ENCODE measurements at regions not wholly inside any gene's neighbourhood (a gene's known extent, or its start where the extent isn't known, plus 50 kb on each side); places are given as distances from the start of the nearest gene placed in this dataset.

DNA sequence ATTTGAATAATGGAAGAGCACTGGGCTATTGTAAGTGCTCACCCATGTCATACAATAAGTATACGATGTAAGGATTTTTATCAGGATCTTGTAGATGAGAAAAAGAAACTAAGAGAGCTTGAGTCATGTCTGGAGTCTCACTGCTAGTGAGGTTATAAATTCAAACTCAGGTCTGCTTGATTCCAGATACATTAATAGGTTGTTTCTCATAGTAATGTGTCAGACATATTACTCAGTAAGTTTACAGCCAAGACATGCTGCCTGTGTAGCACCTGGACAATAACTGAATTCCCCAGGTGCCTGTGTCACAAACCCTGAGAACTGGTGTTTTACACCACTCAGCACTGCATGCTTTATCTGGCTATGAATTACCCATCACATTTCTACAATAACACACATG is 216.9 kb upstream of the LRP1B start:
- no peak overlapping the region for H2AFZ ChIP-seq (ENCODE audit: low read depth)

More for the DNA sequence above, 216.9 kb upstream of the LRP1B start:
- no peak for DNase-seq
- no peak overlapping the region for H3K4me3 ChIP-seq (ENCODE audit: low read depth in 2 of 2, low read length in 1 of 2)
- H3K9me3 ChIP-seq: no peaks in the 10 kb centered on the region
- ChIA-PET POLR2A (no interaction called here), CTCF (no interaction called here)
- no peaks in the 10 kb centered on the region for H3F3A ChIP-seq (replicated peaks; ENCODE audit: insufficient read depth)
- TF ChIP-seq ELF1 (IDR thresholded peaks at IDR 0.05) (no peak), EP300 (IDR thresholded peaks at IDR 0.05; ENCODE audit: borderline replicate concordance in 1 of 2, low read depth in 1 of 2, low read length in 1 of 2) (no peak), TAF1 (IDR thresholded peaks at IDR 0.05; ENCODE audit: borderline replicate concordance, low read depth, low read length) (no peak), MAX (IDR thresholded peaks at IDR 0.05; ENCODE audit: low read depth) (no peak), FOXJ3 (CRISPR knock-in tag; IDR thresholded peaks at IDR 0.05) (no peak), RAD21 (IDR thresholded peaks at IDR 0.05; ENCODE audit: low read length) (no peak), JUND (IDR thresholded peaks at IDR 0.05) (no peak), CTCF (IDR thresholded peaks at IDR 0.05) (no peak), TEAD4 (IDR thresholded peaks at IDR 0.05; ENCODE audit: borderline replicate concordance, insufficient read depth) (no peak), FOSL2 (IDR thresholded peaks at IDR 0.05; ENCODE audit: borderline replicate concordance, low read depth) (no peak), GABPA (IDR thresholded peaks at IDR 0.05; ENCODE audit: low read depth) (no peak), TCF12 (IDR thresholded peaks at IDR 0.05) (no peak), RCOR1 (IDR thresholded peaks at IDR 0.05; ENCODE audit: low read length) (no peak)
- TF ChIP-seq, protein P1, sequence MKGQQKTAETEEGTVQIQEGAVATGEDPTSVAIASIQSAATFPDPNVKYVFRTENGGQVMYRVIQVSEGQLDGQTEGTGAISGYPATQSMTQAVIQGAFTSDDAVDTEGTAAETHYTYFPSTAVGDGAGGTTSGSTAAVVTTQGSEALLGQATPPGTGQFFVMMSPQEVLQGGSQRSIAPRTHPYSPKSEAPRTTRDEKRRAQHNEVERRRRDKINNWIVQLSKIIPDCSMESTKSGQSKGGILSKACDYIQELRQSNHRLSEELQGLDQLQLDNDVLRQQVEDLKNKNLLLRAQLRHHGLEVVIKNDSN (IDR thresholded peaks at IDR 0.05; ENCODE audit: borderline replicate concordance, low read depth): no peak
- TF ChIP-seq, protein P2, sequence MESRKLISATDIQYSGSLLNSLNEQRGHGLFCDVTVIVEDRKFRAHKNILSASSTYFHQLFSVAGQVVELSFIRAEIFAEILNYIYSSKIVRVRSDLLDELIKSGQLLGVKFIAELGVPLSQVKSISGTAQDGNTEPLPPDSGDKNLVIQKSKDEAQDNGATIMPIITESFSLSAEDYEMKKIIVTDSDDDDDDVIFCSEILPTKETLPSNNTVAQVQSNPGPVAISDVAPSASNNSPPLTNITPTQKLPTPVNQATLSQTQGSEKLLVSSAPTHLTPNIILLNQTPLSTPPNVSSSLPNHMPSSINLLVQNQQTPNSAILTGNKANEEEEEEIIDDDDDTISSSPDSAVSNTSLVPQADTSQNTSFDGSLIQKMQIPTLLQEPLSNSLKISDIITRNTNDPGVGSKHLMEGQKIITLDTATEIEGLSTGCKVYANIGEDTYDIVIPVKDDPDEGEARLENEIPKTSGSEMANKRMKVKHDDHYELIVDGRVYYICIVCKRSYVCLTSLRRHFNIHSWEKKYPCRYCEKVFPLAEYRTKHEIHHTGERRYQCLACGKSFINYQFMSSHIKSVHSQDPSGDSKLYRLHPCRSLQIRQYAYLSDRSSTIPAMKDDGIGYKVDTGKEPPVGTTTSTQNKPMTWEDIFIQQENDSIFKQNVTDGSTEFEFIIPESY (IDR thresholded peaks at IDR 0.05; ENCODE audit: borderline replicate concordance, low read depth): no peak
- H3K79me2 ChIP-seq (ENCODE audit: insufficient read depth): no peaks in the 10 kb centered on the region
- no peaks in the 10 kb centered on the region for H3K36me3 ChIP-seq (replicated peaks in 1 of 2; ENCODE audit: control insufficient read depth in 1 of 2, insufficient read depth in 2 of 2, low read length in 1 of 2)
- no peaks in the 10 kb centered on the region for H3K9me2 ChIP-seq
- H4K20me1 ChIP-seq (ENCODE audit: insufficient read depth): no peaks in the 10 kb centered on the region
- no peak overlapping the region for H3K9ac ChIP-seq
- no peaks in the 10 kb centered on the region for H3K4me1 ChIP-seq (ENCODE audit: control insufficient read depth in 1 of 2, insufficient read depth in 2 of 2, low read depth in 1 of 2, low read length in 1 of 2)
- H3K27ac ChIP-seq (ENCODE audit: low read depth in 2 of 2, low read length in 1 of 2): no peak overlapping the region
- H3K4me2 ChIP-seq: no peak overlapping the region
- H3K27me3 ChIP-seq (ENCODE audit: insufficient read depth): no peaks in the 10 kb centered on the region
- WGBS (ENCODE audit: low lambda C conversion rate): 68% methylated on average over 1 of the region's 1 CpG
